HG03439 (cell line): ENCODE measurements at regions not wholly inside any gene's neighbourhood (a gene's known extent, or its start where the extent isn't known, plus 50 kb on each side); places are given as distances from the start of the nearest gene placed in this dataset.

Source experiments
- ATAC-seq: cut with Tn5 transposase; IDR thresholded peaks from one replicate; pipeline ENCODE4 v1.9.1; 2021; ENCODE audit warnings: mild to moderate bottlenecking, moderate library complexity; ENCODE audit not compliant: unreplicated experiment

GRCh38 chr11:88404932-88405710 is 67.6 kb upstream of the CTSC start:
- no peak for ATAC-seq

GRCh38 chr11:88404391-88404790 is 66.9 kb upstream of the CTSC start:
- no peak for ATAC-seq

- no peak for ATAC-seq
Observed at GRCh38 chr11:88402784-88403183, 65.2 kb upstream of the CTSC start.

- ATAC-seq: no peak
Observed at GRCh38 chr11:88402192-88402715, 64.7 kb upstream of the CTSC start.

GRCh38 chr11:88398791-88399570 is 61.4 kb upstream of the CTSC start:
- ATAC-seq: no peak

- no peak for ATAC-seq
Observed at GRCh38 chr11:88398372-88398771, 60.8 kb upstream of the CTSC start.

GRCh38 chr11:88390254-88390653 is 52.7 kb upstream of the CTSC start:
- no peak for ATAC-seq

- ATAC-seq: no peak
Observed at GRCh38 chr11:88387957-88388356, 50.4 kb upstream of the CTSC start.
